Thyroid gland (tissue), 4 donors: ENCODE measurements at regions not wholly inside any gene's neighbourhood (a gene's known extent, or its start where the extent isn't known, plus 50 kb on each side); places are given as distances from the start of the nearest gene placed in this dataset.
A peak's percentile ranks its signal among the peaks of the same experiment; 100 is the strongest.

ENCODE experiments used
- DNase-seq, 2 donors: peaks; one replicate each; pipeline ENCODE4 v3.0.0-alpha.2; 2019
- H3K27ac ChIP-seq, 3 donors: fragments of 200-600 bp; sonication (generic); 1 replicate in 2 of 3; 2 replicates in 1 of 3; pipeline ENCODE4 v1.5.1; 2016 to 2019; ENCODE audit warnings: mild to moderate bottlenecking in 1 of 3, moderate library complexity in 1 of 3
- H3K27me3 ChIP-seq: fragments of 200-600 bp; sonication (generic); one replicate; pipeline ENCODE4 v1.5.1; 2019
- H3K36me3 ChIP-seq, 2 donors: fragments of 200-600 bp; sonication (generic); one replicate each; pipeline ENCODE4 v1.5.1; 2016 to 2019
- H3K4me1 ChIP-seq, 2 donors: fragments of 200-600 bp; sonication (generic); one replicate each; pipeline ENCODE4 v1.5.1; 2017 to 2019
- H3K4me3 ChIP-seq, 3 donors: fragments of 200-600 bp; sonication (generic); replicated peaks in 1 of 3; 1 replicate in 2 of 3; 2 replicates in 1 of 3; pipeline ENCODE4 v1.5.1; 2016; ENCODE audit warnings: mild to moderate bottlenecking in 1 of 3
- H3K9me3 ChIP-seq: fragments of 200-600 bp; sonication (generic); one replicate; pipeline ENCODE4 v1.5.1; 2017
- CTCF ChIP-seq, 6 experiments: fragments of 200-600 bp in 3 of 6; fragments of 450-650 bp in 3 of 6; sonication (generic) in 3 of 6; IDR thresholded peaks; one replicate each; pipeline ENCODE4 v1.5.1; 2016 to 2019; ENCODE audit warnings: antibody characterized with exemption in 6 of 6, mild to moderate bottlenecking in 2 of 6, inconsistent platforms in 1 of 6, moderate library complexity in 1 of 6
- POLR2A ChIP-seq, 2 donors: fragments of 450-650 bp; IDR thresholded peaks; one replicate each; pipeline ENCODE4 v1.6.1; 2017; ENCODE audit warnings: antibody characterized with exemption in 2 of 2, mild to moderate bottlenecking in 2 of 2, moderate library complexity in 1 of 2
- WGBS, 2 donors: methylation state at CpG; one replicate each; pipeline ENCODE4 v1.1.5; 2017; 5-methylcytosine and 5-hydroxymethylcytosine counted together
- intact Hi-C: fragments of 100-400 bp; cut with DNase I; formaldehyde crosslinking; loops from one replicate; pipeline ENCODE4 v1.15.1; 2023

- intact Hi-C loops: no loop called here
These were observed 126.1 kb upstream of the MED13L start for GRCh38 chr12:116403546-116403945.

GRCh38 chr12:116404247-116404646 lies 126.8 kb upstream of the MED13L start:
- 95 to 96% methylated on average over 14 of the region's 14 CpGs for WGBS, 2 donors
- peaks cover 0 to 2% of the 10 kb centered on the region in 2 donors for H3K4me1 ChIP-seq
- H3K9me3 ChIP-seq: no peaks in the 10 kb centered on the region
- no peak overlapping the region for H3K4me3 ChIP-seq
- no peaks in the 10 kb centered on the region for H3K27me3 ChIP-seq
- no peaks in the 10 kb centered on the region for H3K36me3 ChIP-seq
- TF ChIP-seq POLR2A (IDR thresholded peaks at IDR 0.05) (no peak), CTCF (IDR thresholded peaks at IDR 0.05) (no peak)
- DNase-seq: no peak
- intact Hi-C loops: no loop called here
- H3K27ac ChIP-seq: no peak overlapping the region

More at GRCh38 chr12:116403546-116403945, 126.1 kb upstream of the MED13L start:
- H3K4me3 ChIP-seq: no peak overlapping the region
- TF ChIP-seq POLR2A (IDR thresholded peaks at IDR 0.05): no peak
- no peak overlapping the region for H3K27ac ChIP-seq
- H3K36me3 ChIP-seq: no peaks in the 10 kb centered on the region
- H3K27me3 ChIP-seq: no peaks in the 10 kb centered on the region
- 96 to 97% methylated on average over 3 of the region's 3 CpGs for WGBS, 2 donors
- no peaks in the 10 kb centered on the region for H3K9me3 ChIP-seq
- peaks cover 0 to 2% of the 10 kb centered on the region in 2 donors for H3K4me1 ChIP-seq
- DNase-seq: no peak

GRCh38 chr12:116404913-116405611 lies 127.6 kb upstream of the MED13L start:
- H3K9me3 ChIP-seq: no peaks in the 10 kb centered on the region
- no peak overlapping the region for H3K27ac ChIP-seq
- H3K36me3 ChIP-seq: no peaks in the 10 kb centered on the region
- no peak for TF ChIP-seq CTCF (IDR thresholded peaks at IDR 0.05)
- no peak for TF ChIP-seq POLR2A (IDR thresholded peaks at IDR 0.05)
- intact Hi-C loops: no loop called here
- WGBS, 2 donors: 79 to 85% methylated on average over 6 of the region's 6 CpGs
- no peak overlapping the region for H3K4me3 ChIP-seq
- no peak for DNase-seq
- H3K4me1 ChIP-seq: peaks cover 0 to 2% of the 10 kb centered on the region in 2 donors
- H3K27me3 ChIP-seq: no peaks in the 10 kb centered on the region

- Histone ChIP-seq H3K36me3 (no peaks in the 10 kb centered on the region), H3K27me3 (no peaks in the 10 kb centered on the region), H3K4me3 (no peak overlapping the region), H3K27ac (no peak overlapping the region), H3K4me1 (peaks cover 0 to 2% of the 10 kb centered on the region in 2 donors), H3K9me3 (no peaks in the 10 kb centered on the region)
- TF ChIP-seq CTCF (IDR thresholded peaks at IDR 0.05): no peak
- no peak for TF ChIP-seq POLR2A (IDR thresholded peaks at IDR 0.05)
- intact Hi-C loops: no loop called here
- peak; percentile 46 to 47 for DNase-seq
- WGBS, 2 donors: 48 to 70% methylated on average over 3 of the region's 3 CpGs
These were observed 129.0 kb upstream of the MED13L start for GRCh38 chr12:116406529-116406928.

- H3K27ac ChIP-seq: no peak overlapping the region
- H3K9me3 ChIP-seq: no peaks in the 10 kb centered on the region
- no peak for DNase-seq
- H3K36me3 ChIP-seq: no peaks in the 10 kb centered on the region
- H3K4me1 ChIP-seq: peaks cover 0 to 2% of the 10 kb centered on the region in 2 donors
- 91 to 92% methylated on average over 13 of the region's 13 CpGs for WGBS, 2 donors
- no peak for TF ChIP-seq CTCF (IDR thresholded peaks at IDR 0.05)
- TF ChIP-seq POLR2A (IDR thresholded peaks at IDR 0.05): no peak
- intact Hi-C loops: no loop called here
- no peak overlapping the region for H3K4me3 ChIP-seq
- H3K27me3 ChIP-seq: no peaks in the 10 kb centered on the region
These were observed 131.2 kb upstream of the MED13L start for GRCh38 chr12:116408489-116409250.
